Renal cortical epithelial cell (primary cell): ENCODE measurements at regions not wholly inside any gene's neighbourhood (a gene's known extent, or its start where the extent isn't known, plus 50 kb on each side); places are given as distances from the start of the nearest gene placed in this dataset.

Experiments
- DNase-seq: peaks from one replicate; pipeline ENCODE4 v3.0.0-alpha.2; 2011; ENCODE audit warnings: low read depth

DNA sequence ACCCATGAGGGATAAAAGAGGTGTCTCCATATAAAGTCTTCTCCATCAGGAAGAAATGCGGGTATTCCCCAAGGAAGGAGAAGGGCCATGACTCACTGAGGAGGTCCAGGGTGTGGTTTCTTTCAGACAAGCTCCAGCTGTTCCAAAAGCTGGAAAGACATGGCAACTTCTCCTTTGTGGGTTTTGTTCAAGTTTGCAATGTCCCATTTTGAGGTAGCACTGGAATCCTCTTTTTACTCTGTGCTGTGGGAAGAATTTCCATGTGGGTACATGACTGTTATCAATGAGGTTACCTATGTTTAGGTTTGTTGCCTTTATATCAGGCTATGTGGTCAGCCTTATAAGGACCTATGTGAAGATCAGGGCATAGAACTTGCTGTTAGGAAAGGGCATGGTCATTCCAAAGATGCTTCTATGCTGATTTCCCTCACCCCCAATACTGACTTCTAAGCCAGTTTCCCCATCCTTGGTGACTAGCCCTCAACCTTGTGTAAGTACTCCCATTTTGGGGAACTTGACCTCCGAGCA, 697.5 kb downstream of the INHBA start:
- DNase-seq = peak; percentile 81

DNA sequence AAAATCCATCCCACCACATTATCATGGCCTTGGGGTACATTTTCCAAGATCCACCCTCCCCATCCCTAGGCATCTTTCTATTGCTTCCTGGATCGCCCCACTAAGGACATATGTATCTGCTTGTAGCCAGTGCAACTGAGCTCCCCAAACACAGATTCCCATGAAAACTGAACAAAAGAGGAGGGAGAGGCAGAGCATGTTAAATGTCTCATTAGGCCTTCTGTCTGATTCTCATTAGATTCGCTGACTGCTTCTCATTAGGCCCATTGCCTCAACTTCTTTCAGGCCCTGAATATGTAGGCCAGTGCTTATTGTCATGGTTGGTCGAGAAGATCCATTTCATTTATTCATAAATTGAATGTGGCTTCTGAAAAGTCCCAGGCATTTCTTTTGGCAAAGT, 698.9 kb downstream of the INHBA start:
- DNase-seq = no peak

DNA sequence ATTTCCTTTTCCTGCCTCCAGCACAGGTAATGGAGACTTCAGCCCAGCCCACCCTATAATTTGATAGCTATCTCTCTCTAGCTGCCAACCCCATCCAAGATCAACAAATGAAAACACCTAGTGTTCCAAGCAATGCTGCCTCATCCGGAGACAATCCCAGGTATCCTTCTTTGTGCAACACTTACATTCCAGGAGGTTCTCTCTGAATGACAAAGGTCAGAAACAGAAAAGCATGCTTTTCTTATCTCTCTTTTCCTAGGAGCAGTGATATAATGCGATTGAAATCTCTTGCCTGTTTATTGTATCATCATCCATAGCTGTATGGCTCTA, 699.3 kb downstream of the INHBA start:
- no peak for DNase-seq

DNA sequence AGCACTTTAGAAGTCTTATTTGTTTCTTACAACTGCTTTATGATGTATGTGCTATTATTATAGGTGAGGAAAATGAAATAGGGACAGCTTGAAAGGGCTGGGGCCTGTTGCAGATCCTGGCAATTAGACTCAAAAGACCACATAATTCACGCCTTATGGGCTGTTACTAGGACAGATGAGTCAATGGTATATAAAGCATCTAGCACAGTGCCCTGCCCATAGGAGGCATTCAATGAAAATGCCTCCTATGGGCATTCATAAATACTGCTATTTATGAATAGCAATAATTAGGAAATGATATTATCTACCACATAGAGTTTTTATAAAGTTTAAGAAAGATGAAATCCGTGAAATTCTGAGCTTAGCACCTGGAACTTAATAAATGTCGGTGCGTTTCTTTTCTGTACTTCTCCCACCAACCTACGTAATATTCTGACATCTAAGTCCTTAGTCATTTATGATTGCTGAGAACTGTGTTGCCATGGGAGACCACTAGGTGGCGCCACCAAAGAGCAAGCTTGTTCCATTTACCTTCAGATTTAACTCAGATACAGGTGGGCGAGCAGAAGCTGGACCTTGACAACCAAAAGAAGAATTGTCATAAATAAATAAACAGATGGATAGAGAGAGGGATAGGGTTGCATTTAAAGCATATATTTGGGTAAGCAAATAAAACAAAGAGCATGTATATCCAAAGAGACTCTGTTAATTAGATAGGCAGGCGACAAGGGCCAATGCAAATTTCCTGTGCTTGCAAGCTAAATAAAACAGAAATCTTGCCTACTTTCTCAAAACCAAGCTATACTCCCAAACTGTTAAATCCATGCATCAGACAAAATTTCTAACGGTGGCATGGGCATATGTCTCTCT, 699.9 kb downstream of the INHBA start:
- DNase-seq = peak; percentile 43

DNA sequence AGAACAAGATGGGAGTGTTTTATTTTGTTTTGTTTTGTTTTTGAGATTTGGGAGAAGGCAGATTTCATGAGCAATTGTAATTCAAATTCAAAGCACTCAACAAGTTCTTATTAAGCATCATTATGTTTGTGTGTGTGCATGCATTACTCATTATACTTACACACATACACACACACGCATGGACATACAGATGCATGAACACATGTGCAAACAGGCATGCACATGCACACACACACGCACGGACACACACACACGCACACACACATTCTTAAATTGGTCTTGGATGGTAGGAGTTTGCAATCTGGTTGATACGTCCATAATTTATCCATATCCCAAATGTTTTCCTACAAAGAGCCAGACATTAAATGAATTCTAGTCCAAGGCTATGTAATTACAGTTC, 702.8 kb downstream of the INHBA start:
- DNase-seq = no peak

DNA sequence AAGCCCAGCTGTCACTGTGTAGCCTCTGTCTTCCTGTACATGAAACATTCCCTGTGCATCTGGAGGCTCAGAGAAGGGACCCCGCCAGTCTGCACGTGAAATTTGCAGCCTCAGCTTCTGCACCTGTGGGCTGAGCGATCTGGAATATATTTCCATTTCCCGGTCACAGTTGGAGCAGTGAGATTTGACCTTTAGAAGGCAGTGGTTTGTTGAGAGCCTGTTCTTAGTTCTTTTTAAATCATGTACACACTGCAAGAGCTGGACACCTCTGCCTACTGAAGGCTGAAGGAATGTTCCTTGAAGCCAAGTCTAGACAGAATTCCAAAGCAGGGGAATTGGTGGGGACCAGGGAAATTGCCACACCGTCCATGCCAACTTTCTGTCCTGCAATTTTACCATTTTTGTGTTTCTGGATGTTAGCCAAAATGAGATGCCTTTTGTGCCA, 706.6 kb downstream of the INHBA start:
- peak; percentile 59 for DNase-seq

DNA sequence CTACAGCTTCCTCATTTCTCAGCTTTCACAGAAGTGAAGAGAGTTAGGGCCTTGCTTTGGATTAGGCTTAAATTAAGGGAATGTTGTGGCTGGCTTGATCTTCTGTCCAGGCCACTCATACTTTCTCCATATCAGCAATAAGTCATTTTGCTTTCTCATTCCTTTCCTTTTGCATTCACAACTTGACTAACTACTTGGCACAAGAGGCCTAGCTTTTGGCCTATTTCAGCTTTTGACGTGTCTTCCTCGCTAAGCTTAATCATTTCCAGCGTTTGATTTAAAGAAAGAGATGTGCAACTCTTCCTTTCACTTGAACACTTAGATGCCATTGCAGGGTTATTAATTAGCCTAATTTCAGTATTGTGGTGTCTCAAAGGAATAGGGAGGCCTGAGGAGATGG, 712.0 kb downstream of the INHBA start:
- DNase-seq = no peak

DNA sequence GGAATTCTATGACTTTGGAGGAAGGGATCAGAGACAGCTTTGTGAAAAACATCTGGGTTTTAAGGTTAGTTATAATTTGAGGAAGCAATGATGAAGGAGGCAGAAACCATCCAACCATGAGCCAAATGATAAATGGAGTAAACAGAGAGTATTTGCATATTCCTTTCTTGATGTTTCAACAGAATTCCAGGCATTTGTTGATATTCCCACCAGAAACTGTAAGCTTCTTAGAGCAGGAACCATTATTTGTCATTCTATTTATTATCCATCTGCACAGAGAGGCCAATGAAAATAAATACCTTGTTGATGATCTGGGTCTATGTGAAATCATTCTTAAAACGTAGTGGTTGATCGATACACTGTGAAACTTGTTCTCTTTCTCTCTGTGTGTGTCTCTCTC, 715.3 kb downstream of the INHBA start:
- no peak for DNase-seq

DNA sequence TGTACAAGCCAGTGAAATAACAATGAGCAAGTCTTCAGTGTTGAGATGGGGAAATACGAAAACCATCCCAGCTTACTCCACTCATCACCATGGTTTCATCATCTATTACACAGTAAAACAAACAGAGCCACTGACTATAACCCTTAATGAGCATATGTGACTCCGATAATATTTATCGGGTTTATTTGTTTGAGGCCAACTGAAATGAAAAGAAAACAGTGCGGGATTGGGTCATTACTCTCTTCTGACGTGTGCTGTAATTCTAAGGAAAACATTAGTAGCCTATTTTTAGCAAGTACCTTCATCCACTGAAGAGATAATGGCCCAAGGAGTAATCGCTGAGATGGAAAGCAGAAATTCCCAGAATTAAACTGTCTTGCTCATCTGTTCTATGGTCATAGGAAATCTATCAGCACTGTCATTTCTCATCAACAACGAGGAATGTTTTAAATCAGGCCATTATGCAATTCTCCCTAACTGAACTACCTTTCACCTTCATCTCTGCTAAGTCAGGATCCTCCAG, 716.5 kb downstream of the INHBA start:
- peak; percentile 88 for DNase-seq

DNA sequence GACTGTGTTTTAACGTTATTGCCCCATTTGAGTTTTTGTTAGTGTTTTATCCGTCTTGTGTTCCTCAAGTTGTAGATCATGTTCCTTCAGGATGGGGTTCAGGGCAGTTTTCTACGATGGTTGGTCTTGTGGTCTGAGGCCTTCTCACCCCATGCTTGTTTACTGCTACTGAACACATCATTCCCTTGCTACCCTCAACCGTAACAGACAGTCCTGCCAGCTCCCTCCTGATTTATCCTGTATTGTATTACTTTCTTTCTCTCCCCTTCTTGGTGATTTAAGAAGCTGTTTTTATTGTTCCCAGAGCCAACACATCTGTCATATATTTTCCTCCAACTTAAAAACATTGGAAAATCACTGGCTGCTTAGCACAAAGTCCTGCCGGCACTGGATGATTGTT, 719.8 kb downstream of the INHBA start:
- peak; percentile 77 for DNase-seq

DNA sequence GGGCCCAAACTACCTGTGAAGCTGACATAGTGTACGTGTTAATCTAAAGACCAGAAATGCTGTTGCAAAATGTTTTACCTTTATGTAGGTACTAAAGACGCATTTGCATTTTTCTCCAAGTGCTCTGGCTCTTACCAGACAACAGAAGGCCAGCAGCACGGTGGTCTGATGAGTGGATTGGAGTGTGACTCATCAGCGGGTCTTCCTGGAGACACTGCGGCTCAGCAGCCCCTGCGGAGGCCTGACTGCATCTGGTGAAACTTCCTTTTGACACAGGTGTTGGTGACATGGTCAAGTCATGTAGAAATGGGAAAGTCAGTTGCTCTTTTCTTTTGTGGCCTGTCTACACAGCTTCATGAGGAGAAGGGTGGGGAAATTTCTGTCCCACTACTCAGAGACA, 723.6 kb downstream of the INHBA start:
- no peak for DNase-seq

DNA sequence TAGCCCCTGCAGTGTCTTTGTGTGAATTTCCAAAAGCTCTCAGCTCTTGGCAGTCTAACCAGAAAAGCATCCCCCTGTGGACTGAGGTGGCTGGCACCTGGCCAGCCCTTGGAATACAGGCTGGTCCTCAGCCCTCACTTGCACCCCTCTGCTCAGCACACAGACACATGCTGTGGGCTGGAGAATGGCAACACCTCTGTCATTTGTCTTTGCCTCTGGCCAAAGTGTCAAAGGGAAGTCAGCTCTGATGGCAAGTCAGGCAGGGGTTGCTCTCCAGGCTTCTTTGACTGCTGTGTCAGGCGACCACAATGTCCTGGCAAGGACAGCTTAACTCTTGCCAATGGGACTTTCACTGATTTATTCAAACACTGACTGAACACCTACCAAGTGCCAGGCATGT, 724.8 kb downstream of the INHBA start:
- no peak for DNase-seq

DNA sequence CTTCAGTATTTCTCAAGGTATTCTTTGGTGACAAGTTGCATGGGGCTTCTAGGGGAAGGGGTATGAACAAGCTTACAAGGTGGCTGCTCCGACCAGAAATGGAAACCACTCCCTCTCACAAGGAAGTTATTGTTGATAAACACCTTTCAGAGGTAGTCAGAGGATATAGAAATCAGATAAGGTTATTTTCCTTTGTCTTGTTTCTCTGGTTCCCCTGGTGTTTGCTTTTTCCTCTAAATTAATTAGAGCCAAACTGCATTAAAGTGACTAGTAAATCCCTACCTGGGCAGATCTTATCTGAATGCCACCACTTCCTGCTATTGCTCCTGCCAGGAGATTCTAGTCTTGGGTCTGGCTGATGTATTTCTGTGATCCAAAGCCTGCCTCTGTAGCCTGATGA, 725.4 kb downstream of the INHBA start:
- DNase-seq = peak; percentile 43

DNA sequence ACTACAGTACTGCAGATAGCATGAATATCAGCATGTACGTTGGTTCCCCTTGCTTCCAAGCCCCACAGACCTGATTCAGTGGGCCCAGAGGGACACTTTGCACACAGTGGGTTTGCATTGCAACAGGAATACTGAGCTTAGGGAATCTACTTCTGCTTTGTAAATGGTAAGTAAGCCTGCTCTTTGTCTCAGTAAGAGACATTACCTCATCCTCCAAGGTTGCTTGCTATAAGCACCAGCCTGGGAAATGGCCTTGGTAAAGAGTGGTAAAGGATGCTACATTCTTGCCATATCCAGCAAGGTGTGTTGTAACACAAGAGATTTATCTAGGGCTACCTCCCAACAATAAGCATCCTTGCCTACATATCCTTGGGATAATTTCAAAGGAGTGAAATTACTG, 730.5 kb downstream of the INHBA start:
- no peak for DNase-seq

DNA sequence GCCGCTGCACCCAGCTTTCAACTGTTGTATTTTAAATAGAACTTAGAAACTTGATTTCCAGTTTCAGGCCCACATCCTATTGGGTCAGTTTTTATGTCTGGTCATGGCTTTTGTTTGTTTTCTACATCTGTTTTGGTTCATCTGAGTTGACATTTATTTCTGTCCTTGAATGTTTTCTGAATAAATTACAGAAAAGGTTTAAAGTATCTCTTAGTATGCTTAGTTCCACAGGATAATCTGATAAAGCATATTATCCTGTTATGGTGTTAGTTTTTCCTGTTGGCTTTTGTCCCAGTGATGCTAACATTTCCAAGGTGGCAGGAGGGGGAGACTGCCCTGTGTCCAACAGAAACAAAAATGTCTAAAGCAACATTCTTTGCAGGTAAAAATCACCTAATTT, 733.2 kb downstream of the INHBA start:
- DNase-seq = no peak

DNA sequence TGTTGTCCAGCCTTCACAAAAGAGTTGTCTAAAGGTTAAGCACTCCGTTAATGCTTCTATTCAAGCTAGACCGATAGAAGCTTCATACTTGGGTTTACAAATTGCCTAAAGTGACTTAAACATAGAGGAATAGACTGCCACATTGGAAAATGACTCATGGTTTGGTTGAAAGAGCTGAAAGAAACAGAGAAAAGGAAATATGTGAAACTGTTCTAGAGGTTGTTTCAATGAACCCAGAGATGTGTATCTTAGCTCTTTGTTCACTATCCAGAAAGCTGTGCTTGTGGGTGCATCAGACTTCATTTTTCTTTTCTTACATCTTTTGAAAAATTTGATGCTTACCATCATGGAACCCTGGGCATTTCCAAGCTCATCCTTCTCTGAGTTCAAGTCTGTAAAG, 736.2 kb downstream of the INHBA start:
- peak; percentile 7 for DNase-seq

DNA sequence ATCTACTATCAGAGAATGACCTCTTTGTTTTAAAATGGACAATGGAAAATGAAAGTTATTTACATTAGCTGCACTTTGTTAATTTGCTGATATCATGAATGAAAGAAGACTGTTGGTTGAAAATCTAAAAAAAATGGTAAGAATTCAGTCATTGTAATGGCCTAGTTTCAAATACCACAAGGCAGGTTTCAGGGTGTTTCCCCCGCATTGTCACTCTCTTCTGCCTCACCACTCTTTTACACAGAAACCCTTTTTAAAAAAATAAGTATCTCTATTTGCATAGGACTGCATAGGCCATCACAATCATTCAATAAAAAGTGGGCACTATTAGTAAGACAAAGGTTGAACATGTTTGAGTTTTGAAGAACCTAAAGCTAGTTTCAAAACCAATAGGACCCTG, 737.1 kb downstream of the INHBA start:
- DNase-seq = no peak

DNA sequence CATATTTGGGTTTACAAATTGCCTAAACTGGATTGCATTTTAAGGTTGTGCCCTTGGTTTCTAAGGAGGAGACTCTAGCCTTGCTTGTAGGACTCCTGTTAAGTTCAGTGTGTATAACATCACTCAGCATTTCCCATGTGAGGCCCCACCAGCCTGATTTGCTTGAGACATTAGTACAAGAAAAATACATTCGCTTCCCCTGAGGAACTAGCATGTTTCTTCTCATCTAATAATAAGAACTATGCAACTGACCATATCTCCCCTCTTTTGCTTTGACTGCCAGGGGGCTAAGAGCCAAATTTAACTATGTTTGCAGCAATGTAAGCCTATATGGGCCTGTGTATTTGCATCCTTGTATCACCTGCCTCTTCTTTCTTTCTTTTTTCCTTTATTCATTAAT, 737.9 kb downstream of the INHBA start:
- DNase-seq = no peak

DNA sequence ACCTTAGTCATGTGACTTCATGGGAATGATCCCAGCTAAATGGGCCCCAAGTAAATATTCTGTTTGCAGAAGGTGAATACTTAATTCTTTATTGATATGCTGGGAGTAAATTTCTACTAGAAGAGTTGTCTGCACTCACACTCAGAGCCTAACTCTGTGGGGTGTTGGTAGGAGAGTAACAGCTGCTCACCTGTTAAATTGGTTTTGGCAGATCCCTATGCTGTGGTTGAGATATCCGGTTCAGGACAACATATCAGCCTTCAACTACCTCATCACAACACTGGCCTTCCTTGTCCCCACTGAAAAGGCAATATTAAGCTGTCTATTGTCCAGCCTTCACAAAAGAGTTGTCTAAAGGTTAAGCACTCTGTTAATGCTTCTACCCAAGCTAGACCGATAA, 738.3 kb downstream of the INHBA start:
- no peak for DNase-seq

DNA sequence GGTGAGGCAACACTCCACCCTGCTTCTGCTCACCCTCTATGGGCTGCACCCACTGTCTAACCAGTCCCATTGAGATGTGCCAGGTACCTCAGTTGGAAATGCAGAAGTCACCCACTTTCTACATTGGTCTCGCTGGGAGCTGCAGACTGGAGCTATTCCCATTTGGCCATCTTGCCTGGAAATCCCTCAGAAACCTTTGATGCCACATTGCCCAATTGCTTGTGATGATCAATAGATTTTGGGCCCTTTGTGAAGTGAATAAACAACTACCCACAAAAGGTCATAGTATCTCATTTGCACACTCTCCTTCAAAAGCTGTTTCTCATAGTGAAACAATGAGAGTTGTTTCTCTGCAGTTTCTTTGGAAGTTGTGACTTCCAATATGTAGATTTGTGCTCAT, 742.9 kb downstream of the INHBA start:
- DNase-seq = no peak

DNA sequence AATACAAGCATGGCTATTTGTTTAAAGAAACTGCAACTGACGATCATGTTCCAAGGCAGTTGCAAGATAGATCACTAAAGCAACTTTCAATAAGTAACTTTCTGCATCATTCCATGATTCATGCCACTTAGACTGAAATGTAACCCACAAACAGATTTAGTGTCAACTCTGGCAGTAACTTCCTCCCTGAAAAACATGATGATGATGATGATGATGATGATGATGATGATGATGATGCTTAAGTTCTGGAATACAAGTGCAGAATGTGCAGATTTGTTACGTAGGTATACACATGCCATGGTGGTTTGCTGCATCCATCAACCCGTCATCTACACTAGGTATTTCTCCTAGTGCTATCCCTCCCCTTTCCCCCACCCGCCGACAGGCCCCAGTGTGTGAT, 754.7 kb downstream of the INHBA start:
- peak; percentile 6 for DNase-seq

DNA sequence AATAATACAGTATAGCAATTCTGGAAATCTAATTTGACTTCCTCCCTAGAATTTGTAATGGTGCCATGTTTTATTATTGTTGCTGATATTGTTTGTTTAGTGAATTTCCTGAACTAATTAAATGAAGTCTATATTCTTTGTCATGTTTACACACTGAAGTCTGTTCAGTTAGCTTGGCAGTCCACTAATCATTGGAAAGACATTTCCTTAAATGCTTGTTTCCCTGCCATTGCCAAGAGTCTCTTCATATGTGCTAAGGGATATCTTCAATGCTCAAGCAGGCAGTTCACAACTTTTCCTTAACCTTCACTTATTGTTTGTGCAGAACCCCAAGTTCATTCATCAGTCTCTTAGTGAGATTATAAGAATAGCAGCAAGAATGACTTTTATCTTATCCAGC, 755.3 kb downstream of the INHBA start:
- no peak for DNase-seq

DNA sequence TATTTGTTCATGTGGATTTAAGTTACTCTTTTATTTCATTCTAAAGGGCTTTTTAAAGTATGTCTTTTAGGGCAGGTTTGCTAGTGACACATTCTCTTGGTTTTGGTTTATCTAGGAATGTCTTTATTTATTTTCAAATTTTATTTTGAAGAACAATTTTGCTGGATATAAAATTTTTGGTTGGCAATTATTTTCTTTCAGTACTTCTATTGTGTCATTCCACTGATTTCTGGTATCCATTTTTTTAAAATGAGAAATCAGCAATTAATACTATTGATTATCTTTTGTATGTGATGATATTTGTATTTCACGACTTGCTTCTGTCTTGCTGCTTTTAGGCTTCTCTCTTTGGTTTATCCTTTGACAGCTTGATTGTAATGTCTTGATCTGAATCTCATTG, 756.3 kb downstream of the INHBA start:
- no peak for DNase-seq

DNA sequence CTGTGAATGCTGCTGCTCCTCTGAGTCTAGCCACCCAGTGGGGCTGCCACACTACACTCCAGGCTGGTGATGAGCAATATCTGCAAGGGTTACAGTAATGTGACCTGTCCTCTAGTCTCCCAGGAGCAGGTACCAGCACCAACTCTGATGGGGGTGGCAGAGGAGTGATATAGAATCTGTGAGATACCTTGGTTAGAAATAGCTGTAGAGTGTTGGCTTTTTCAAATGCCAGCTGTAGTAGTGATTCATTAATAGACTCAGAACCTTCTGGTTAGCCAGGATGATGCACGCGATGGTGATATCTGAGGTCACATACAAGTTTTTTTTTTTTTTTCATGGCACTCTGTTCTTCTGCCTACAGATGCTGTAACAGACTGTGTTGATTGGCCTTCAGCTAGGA, 757.1 kb downstream of the INHBA start:
- DNase-seq = no peak
